22Rv1 (cell line): ENCODE measurements at regions not wholly inside any gene's neighbourhood (a gene's known extent, or its start where the extent isn't known, plus 50 kb on each side); places are given as distances from the start of the nearest gene placed in this dataset.

Experiments used
- H3K27ac ChIP-seq: fragments of 450-650 bp; 2 replicates; pipeline ENCODE4 v1.5.1; 2017
- CTCF ChIP-seq: fragments of 450-650 bp; IDR thresholded peaks from 2 replicates; pipeline ENCODE4 v1.5.1; 2017; ENCODE audit warnings: mild to moderate bottlenecking
- ZFX ChIP-seq: fragments of 450-650 bp; IDR thresholded peaks from 2 replicates; pipeline ENCODE4 v1.6.1; 2017; ENCODE audit warnings: antibody characterized with exemption, borderline replicate concordance

GRCh38 chr9:87389936-87390335, 107.7 kb upstream of the DAPK1 start:
- no peak for TF ChIP-seq CTCF
- TF ChIP-seq ZFX, result no peak

GRCh38 chr9:87390361-87390760, 107.3 kb upstream of the DAPK1 start:
- TF ChIP-seq CTCF (no peak), ZFX (no peak)
- H3K27ac ChIP-seq, result no peak overlapping the region

More at GRCh38 chr9:87389936-87390335, 107.7 kb upstream of the DAPK1 start:
- no peak overlapping the region for H3K27ac ChIP-seq

- TF ChIP-seq CTCF, result no peak
- TF ChIP-seq ZFX, result no peak
- H3K27ac ChIP-seq, result no peak overlapping the region
Measured at GRCh38 chr9:87392086-87392485, 105.6 kb upstream of the DAPK1 start.

GRCh38 chr9:87393706-87394230, 103.9 kb upstream of the DAPK1 start:
- H3K27ac ChIP-seq, result no peak overlapping the region
- TF ChIP-seq CTCF, result no peak
- no peak for TF ChIP-seq ZFX

- H3K27ac ChIP-seq, result peak overlapping the region; percentile 85
- TF ChIP-seq CTCF, result 0 out of 2 replicates have a peak, but pooled peaks have one; percentile 6
- no peak for TF ChIP-seq ZFX
Measured at GRCh38 chr9:87395804-87396479, 101.7 kb upstream of the DAPK1 start.

GRCh38 chr9:87401681-87402080, 96.0 kb upstream of the DAPK1 start:
- no peak overlapping the region for H3K27ac ChIP-seq
- TF ChIP-seq CTCF (no peak), ZFX (no peak)

GRCh38 chr9:87402537-87402936, 95.1 kb upstream of the DAPK1 start:
- TF ChIP-seq ZFX (no peak), CTCF (no peak)
- H3K27ac ChIP-seq, result no peak overlapping the region
